NCI-H69 (cell line): ENCODE measurements at regions not wholly inside any gene's neighbourhood (a gene's known extent, or its start where the extent isn't known, plus 50 kb on each side); places are given as distances from the start of the nearest gene placed in this dataset.

Experiments
- DNase-seq: peaks from one replicate; lab custom pipeline; 2025; lab: John Stamatoyannopoulos, UW

DNA sequence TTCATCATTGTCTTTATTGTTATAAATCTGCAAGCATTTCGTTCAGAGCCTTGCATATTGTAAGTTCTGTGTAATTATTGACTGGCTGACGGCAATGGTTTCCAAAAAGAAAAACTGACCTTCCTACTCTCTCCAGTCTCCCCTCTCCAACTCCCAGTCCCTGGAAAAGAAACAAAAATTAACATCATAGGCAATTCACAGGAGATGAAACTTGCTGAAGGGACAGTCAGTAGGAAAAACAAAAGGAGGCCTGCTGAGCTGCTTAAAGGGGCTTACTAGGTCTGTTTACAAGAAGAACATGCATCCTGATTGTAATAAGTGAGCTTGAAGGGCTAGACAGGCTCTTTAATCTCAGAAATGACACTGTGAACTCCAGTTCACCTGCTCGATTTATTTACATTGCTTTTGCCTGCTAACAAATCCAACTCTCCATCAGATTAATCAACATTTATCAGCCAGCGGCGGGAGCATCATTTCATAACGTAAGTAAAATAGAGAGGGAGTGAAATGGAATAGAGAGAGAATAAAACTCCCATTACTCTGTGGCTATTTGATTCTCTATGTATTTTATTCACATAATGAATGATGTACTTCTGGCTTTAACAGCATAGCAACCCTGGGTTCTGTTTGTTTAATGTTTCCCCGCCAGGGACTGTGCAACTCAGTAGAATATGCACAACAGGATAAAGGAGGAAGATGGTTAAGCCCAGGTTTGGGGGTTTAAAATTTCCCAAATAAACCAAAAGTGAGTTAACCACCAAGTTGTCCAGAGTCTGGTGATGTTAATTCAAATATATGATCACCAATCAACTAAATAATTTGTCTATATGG is 256.7 kb upstream of the SETBP1 start:
- peak; percentile 81 for DNase-seq

DNA sequence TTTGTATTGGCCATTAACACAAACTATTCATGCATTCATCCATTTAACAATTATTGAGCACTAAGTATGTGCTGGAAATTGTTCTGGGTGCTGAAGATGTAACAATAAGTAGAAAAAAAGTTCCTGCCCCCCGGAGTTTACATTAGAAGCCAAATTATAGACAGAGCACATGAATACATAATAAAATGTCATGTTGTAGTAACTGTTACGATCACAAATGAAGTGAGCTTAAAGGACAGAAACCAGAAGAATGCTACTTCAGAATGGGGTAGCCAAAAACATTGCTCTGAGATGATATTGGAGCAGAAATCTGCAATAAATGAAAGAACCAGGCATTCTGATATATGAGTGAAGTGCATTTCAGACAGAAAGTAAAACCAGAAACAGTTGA is 256.0 kb upstream of the SETBP1 start:
- DNase-seq, result no peak

DNA sequence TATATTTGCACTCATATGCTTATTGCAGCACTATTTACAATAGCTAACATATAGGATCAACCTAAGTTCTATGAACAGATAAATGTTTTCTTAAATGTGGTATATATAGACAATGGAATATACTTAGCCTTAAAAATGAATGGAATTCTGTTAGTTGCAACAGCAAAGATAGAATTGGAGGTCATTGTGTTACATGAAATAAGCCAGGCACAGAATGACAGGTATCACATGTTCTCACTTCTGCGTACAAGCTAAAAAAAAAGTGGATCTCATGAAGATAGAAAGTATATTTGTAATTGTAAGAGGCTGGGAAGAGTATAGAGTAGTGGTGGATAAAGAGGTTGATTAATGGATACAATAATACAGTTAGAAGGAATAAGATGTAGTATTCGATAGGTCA is 255.5 kb upstream of the SETBP1 start:
- no peak for DNase-seq

DNA sequence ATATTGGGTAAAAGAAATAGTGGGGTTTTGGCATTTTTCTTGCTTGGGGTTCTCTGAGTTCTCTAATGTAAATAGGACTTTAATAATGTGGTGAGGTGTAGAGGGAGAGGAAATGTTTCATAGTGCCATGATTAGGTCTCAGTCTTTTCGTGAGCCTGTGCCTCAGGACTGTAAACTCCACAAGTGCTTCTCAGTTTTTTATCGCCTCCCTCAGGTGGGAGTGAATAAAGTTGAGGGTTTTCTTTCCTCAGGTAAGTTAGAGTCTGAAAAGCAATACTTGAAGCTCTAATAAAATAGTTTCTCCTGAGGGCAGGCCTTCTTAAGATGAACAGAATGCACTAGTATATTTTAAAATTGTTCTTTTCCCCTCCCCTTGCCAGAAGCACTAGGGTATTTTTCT is 243.1 kb upstream of the SETBP1 start:
- DNase-seq, result no peak

DNA sequence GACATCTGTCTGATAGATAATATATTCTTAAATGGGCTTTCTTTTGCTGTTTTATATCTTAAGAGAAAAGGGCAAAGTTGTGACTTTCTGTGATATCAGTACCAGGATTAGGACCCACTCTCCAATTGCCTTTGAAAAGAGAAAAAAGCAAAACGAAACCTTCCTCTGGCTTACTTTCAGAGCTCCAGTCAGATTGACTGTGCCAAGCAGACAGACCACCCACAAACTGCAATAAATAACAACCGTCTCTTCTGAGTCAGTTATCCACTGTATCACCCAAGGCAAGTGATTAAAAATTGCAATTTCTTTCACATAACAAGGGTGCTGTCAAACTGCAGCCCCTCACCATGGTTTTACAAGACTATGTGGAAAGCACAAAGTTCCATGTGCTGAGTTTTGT is 230.5 kb upstream of the SETBP1 start:
- DNase-seq, result no peak

DNA sequence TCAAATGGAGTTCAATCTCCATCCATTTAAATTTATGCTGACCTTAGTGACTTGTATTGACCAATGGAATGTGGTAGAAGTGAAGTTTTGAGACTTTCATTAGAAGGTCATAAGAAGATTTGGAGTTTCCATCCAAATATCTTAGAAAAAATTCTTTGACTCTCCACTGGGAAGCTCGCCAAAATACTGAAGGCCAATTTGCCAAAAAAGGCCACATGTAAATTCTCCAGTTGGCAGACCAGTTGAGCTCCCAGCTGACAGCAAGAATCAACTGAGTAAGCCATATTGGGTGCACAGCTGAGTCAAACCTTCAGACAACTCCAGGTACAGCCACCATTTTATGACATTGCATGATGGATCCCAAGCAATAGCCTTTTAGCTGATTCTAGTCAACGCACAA is 228.3 kb upstream of the SETBP1 start:
- DNase-seq, result no peak

DNA sequence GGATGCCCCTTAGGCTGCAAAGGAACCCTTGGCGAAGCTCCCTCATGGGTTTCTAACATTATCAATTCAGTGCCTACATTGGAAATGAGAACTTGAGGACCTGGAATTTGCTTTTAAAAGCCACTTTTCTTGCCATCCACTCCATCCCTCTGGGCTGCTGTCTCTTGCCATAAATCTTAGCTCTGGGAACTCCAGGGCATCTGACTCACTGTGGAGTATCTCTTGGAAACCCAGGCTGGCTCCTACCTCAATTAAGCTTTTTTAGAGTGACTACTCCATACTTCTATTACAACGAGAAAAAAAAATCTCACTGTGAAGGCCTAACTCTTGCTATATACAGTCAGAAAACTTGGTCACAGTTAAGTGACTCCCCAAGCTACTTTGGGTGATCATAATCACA is 227.2 kb upstream of the SETBP1 start:
- DNase-seq, result no peak

DNA sequence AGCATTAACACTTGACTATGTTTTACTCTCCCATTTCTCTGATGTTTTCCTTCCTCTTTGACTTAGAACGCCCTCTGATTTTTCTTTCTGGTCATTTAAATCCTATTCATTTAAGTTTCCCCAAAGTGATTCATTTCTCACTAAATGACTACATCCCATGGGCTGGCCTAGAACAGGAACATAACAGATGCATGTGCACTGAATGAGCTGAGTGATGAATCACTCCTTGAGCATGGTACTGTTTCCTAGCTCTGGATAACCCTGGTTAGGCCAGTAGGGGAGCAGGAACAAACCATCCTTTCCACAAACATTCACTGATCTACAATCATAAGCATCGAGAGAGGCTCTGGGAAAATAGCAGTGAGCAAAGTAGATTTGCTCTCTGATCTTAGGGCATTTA is 221.9 kb upstream of the SETBP1 start:
- DNase-seq, result no peak

DNA sequence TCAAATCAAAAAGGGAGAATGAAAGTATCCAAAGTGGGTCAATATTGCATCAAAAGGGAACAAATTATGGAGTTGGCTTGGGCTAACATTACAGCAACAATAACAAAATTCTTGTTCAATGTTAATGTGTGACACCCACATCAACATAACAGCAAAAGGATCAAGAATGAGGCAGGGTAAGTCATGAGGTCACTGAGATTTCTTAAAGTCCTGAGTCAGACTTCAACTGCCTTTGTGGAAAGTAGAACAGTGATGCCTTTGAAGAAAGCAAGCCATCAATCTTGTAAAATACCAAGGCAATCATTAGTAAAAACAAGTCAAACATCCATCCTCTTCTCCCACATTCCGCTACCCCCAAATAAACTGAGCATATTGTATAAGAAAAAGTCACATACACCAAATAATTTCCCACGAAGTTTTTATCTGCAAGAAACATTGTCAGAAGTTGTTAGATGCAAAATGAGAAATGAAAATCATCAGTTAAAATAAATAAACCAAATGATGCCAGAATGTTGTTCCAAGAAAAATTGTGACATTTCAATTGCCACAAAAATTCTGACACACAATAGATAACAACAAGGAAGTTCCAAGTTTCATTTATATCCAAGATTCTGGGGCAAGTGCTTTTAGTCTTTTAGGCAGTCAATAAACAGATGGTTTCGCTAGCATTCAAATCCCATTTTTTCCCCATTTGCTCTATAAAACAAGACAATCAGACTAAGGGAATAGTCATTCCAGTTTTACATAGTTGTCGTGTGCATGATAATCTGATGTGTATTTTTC is 216.1 kb upstream of the SETBP1 start:
- DNase-seq, result no peak

DNA sequence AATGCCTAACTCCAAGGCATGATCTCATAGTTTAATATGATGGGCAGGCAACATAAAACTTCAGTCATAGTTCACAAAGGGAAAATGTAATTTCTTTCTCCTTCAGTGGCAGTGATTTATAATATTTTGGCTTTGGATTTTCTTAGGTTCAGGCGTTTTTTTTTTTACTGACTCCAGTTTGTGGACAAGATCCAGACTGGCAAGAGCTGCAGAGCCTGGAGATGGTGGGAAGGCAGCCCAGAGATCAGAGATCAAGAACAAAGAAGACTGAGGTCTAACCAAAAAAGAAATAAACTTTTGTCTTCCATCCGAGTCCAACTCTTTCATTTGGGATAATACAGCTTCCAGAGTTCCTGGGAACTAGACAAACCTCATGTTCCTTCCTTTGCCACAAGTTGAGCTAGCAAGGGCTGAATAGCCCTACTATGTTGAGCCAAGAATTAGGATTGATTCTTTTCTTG is 215.3 kb upstream of the SETBP1 start:
- no peak for DNase-seq

DNA sequence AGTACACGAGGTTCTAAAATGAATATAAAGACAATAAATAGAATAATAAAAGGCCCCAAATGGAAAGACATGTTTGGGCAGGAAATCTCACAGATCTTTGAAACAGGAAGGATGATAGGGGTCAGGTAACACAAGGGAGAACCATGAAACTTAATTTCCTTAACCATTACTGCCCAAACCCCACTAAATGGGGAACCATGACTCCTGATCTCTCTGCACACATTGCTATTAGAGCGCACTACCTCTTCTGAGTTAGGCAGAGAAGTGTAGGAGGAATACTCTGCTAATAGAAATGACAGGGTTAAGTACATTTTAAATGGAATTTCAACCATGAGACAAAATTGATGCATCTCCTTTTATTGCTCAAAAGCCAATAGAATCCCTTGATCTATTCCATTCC is 213.7 kb upstream of the SETBP1 start:
- no peak for DNase-seq

DNA sequence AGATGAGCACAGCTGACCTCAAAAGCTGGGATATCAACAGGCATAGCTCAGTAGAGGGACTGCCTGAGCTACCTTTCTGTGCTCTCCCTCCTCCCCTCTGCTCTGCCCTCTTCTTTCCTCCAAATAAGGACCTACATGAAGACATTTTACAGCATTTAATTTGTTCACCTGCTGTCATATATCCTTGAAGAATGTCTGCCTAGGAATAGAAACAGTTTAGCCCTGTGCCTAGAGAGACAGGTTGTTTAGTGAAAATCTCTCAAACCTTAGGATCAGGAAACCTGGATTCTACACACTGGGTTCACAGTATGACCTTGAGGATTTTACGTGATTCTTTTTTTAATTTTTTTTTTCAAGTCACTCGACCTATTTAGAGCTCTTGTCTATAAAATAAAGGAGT is 213.0 kb upstream of the SETBP1 start:
- DNase-seq, result no peak

DNA sequence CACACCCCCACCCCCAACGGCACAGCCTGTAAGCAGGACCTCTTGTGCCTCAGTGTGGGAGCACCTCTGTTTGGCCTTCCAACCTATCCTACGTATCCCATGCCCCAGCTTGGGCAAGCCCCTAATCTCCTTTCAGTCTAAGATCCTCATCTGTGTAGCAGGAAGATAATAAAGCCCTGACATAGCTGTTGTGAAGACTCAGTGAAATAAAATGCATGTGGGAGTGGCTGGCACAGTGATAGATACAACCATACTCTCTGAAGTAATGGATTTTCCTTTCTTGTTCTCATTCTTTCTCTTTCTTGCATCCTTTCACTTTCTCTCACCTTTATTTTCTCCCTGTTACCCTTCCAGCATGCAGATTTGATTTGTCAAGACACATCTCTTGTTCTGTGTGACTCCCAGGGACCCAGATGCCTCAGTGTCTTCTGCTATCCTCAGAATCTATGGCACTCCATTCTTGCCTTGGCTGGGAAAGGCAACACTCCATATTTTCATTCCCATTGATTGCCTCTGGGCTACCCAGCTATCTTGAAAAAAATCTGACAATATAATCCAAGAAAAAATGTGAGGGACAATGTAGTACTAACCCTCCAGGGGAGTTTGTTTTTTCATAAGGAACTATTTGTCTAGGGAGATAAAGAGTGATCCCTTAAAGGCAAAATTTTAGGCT is 207.2 kb upstream of the SETBP1 start:
- no peak for DNase-seq

DNA sequence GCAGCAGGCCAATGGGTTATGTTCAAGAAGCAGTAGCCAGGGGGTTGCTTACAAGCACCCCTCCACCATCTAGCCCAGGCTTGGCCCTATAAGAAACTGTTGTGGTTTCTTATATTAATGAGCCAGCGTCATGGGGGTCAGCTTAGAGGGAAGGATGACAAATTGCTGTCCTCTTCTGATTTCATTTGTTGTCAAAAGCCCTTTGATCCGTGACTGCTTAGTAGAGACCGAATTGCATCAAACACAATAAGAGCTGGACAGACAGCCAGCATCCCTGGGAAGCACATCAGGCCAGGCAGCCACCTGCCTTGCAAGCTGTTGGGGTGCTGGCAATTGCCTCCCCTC is 206.6 kb upstream of the SETBP1 start:
- peak; percentile 29 for DNase-seq

DNA sequence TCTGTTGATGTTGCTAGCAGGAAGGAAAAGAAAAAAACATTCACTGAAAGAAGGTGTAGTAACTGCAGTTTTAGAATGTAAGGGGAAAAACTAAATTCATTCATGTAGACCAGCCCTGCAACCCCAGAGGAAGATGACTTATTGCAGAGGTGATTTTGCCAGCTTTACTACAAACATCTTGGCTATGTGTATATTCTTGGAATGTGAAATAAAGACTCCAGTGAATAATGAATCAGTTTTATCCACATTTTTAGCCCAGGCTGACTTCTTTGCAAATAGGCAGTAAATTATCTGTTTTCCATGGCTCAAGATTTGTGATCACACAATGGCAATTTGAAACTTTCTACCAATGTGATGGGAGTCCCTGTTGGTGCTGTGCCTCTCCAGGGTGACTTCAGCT is 206.1 kb upstream of the SETBP1 start:
- DNase-seq, result no peak

DNA sequence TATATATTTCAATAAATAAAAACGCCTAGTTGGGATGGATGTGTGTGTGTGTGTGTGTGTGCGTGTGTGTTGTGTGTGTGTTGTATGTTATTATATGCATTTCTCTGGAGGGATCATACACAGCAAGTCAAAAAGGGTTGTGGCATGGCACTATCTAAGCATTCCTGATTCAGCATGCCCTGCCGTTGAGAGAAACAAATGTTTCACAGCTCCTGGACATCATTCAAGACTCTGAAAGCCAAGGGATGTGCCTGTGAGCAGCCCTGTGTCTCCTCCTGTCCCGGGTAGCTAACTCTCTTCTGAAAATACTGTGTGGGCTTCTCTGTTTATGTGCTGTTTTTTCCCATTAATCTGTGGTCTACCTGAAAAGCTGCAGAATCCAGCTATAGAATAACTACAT is 197.9 kb upstream of the SETBP1 start:
- DNase-seq, result no peak

DNA sequence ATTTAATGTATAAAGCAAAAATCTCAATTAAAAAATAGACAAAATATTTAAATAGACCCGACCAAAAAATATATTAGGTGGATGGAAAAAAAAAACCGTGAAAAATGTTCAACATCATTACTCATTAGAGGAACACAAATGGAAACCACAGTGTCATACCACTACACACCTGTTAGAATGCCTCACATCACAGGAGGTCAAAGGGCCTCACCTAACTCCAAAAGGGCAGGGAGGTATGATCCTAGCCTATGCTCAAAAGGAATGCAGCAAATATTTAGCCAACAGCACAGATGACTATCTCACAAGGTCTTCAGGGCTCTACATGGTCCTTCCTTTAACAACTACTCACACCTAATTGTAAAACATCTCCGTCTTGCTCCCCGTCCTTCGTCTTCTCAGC is 185.5 kb upstream of the SETBP1 start:
- DNase-seq, result no peak

DNA sequence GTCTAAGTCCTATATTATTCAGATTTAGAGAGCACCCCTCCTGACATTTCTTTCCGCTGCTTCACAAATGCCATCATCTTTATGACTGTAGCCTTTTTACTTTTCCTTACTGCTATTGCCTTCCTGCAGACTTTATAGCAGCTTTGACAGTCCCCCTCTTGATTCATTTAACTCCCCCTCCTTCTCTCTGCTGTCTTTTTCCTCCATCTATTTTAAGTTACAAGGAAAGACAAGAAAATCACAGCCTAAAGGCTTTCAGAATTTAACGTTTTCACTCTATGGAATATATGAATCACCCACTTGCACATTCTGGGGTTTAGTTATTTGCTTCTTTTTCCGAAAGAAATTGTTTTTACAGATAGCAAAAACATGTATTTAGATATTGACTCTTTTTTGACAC is 183.4 kb upstream of the SETBP1 start:
- DNase-seq, result no peak

DNA sequence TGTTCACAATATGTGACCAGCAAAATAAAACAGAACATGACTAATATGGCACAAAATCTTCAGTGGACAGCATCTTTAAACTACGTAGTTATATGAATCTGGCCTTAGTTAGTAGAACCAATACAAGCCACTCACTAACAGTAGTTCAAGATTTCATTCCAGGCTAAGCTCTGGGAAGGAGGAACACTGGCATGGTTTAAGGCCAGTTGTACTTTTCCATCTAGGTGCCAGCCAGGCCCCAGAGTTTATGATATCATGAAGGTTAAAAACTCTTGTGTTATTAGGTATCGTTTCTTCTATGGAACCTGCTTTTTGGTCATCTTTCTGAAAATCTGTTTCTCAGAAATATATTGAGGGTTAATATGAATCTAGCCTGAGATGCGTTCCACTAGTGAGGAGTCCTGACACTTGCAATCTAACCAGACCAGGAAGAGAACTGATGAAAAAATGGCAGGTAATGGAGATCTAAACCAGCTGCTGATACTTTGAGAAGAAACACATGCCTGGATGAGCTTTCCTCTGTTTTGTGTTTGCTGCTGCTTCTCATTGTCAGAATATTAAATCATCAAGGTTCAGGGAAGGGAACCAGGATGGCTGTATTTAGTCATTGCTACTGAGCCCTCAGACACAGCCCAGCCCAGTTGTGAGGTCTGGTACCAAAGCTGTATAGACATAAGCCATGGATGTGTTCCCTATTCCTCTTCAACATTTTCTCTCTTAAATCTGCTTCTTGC is 182.8 kb upstream of the SETBP1 start:
- DNase-seq, result no peak

DNA sequence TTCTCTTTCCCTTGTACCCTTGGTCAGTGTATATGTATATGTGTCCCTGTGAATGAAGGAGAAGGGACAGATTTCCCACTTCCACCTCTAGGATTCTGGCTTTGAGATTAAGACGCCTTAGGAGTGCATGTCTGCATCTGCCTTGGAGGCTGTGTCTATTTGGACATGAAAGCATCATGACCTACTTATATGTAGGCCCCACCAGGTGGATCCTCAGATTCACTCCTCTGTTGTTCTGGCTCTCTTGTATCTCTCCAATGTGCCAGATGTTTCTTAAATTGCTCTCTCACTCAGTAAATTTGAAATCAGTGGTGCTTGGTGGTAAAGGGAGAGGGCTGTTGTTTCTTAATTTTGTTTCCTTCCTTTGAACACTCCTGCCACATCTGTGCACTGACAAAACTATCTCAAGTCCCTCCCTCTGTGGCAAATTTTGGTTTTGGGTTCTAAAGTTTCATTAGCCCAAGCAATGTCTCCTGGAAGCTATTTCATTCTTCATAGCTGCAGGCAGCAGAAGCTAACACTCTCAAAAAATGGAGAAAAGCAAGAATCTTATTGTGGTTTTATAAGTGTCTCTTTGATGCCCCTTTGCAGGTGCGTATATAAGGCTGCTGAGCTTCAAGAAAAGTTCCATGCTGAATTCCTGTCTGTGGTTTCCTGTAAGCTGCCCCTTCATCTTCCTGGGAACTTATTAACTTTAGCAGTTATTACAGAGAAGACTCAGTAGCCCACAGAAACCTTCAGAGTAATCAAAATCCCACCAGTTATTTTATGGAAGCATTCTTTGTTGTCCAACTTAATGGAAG is 179.7 kb upstream of the SETBP1 start:
- DNase-seq, result no peak

DNA sequence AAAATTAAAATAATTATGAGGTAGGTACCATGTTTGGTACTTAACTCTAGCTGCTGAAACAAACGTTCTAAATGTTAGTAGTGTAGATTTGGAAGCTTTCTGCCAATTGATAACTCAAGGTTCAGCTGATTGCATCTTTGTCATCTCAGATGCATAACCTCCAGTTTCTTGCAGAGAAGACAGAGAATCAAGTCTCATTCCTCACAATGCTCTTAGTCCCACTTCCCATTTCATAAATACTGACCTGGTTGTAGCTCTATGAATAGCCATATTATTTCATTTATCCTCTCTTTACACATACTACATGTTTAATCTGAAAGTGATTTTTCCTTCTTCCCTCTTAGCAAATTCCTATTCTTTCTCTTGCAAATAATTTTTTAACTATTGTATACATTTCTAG is 178.5 kb upstream of the SETBP1 start:
- no peak for DNase-seq

DNA sequence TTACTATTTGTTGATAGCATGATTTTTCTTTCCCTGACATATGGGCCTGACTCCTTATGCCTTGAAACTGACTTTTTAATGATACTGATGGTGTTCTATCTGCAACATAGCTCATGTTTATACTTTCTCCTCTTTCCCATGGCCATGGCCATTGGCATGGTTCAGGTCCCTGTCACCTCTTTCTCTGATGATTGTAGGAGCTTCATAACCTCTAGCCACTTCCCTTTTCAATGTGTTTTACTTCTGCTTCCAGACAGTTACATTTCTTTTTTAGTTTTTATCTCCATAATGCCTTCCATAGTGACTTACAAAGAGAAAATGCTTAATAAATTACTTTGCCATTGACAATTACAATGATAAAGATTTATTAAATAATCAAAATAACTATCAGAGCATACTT is 177.9 kb upstream of the SETBP1 start:
- DNase-seq, result no peak
